ENCODE measurements at regions not wholly inside any gene's neighbourhood (a gene's known extent, or its start where the extent isn't known, plus 50 kb on each side); places are given as distances from the start of the nearest gene placed in this dataset.

GRCh38 chr13:65719831-65720230, 1510.3 kb downstream of the PCDH9 start:
- TF ChIP-seq CTCF (IDR thresholded peaks at IDR 0.05; ENCODE audit: extremely low read depth in 1 of 2, insufficient read depth in 1 of 2, low read depth in 1 of 2, low read length in 2 of 2) (no peak), EZH2 (IDR thresholded peaks at IDR 0.05; ENCODE audit: borderline replicate concordance, low read depth, low read length, severe bottlenecking) (no peak), POLR2A (IDR thresholded peaks at IDR 0.05; ENCODE audit: low read depth, low read length) (no peak), POLR2AphosphoS5 (IDR thresholded peaks at IDR 0.05; ENCODE audit: insufficient read depth, low read depth, low read length) (no peak), MYC (IDR thresholded peaks at IDR 0.05; ENCODE audit: low read depth, low read length) (no peak)
- TF ChIP-seq, protein P1, sequence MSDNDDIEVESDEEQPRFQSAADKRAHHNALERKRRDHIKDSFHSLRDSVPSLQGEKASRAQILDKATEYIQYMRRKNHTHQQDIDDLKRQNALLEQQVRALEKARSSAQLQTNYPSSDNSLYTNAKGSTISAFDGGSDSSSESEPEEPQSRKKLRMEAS (IDR thresholded peaks at IDR 0.05; ENCODE audit: insufficient read depth, insufficient read length), result no peak

Measured in endothelial cell of umbilical vein (primary cell).